Heart right ventricle (tissue), 16 donors: ENCODE measurements at regions not wholly inside any gene's neighbourhood (a gene's known extent, or its start where the extent isn't known, plus 50 kb on each side); places are given as distances from the start of the nearest gene placed in this dataset.
"Not testable (repeated sequence)": the region's sequence is repeated elsewhere in the genome, so short reads cannot be mapped to it uniquely, and the experiment has no call there.

ENCODE experiments used
- ATAC-seq, 8 donors: fragments of 200-7000 bp; cut with Tn5 transposase; one replicate each; pipeline ENCODE4 v1.9.1; 2020; ENCODE audit warnings: mild to moderate bottlenecking in 8 of 8, moderate library complexity in 8 of 8, moderate number of reproducible peaks in 1 of 8
- DNase-seq, 2 donors: peaks; one replicate each; pipeline ENCODE4 v3.0.0-alpha.2; 2020
- H3K27ac ChIP-seq, 10 donors: fragments of 200-600 bp; sonication (generic) in 2 of 10; one replicate each; pipeline versions ENCODE4 v1.5.0 to v1.8.0; 2020 to 2022; ENCODE audit warnings: mild to moderate bottlenecking in 3 of 10
- H3K27me3 ChIP-seq, 7 donors: fragments of 200-600 bp; one replicate each; pipeline ENCODE4 v1.8.0; 2021 to 2022; ENCODE audit warnings: mild to moderate bottlenecking in 2 of 7
- H3K36me3 ChIP-seq, 9 donors: fragments of 200-600 bp; sonication (generic) in 1 of 9; one replicate each; pipeline versions ENCODE4 v1.5.0 to v1.8.0; 2020 to 2022; ENCODE audit warnings: mild to moderate bottlenecking in 2 of 9
- H3K4me1 ChIP-seq, 9 donors: fragments of 200-600 bp; sonication (generic) in 1 of 9; one replicate each; pipeline versions ENCODE4 v1.5.0 to v1.8.0; 2020 to 2022; ENCODE audit warnings: mild to moderate bottlenecking in 4 of 9
- H3K4me3 ChIP-seq, 10 donors: fragments of 200-600 bp; sonication (generic) in 2 of 10; one replicate each; pipeline versions ENCODE4 v1.5.0 to v1.8.0; 2020 to 2022; ENCODE audit warnings: mild to moderate bottlenecking in 7 of 10, moderate library complexity in 2 of 10
- H3K9me3 ChIP-seq, 11 donors: fragments of 200-600 bp in 10 of 11; sonication (generic) in 2 of 11; one replicate each; pipeline versions ENCODE4 v1.5.0 to v1.8.0; 2013 to 2022; ENCODE audit warnings: mild to moderate bottlenecking in 2 of 11, control low read depth in 1 of 11, moderate library complexity in 1 of 11
- CTCF ChIP-seq, 9 donors: fragments of 200-600 bp; sonication (generic) in 2 of 9; IDR thresholded peaks; one replicate each; pipeline versions ENCODE4 v1.5.0 to v1.8.0; 2021 to 2022; ENCODE audit warnings: antibody characterized with exemption in 9 of 9, mild to moderate bottlenecking in 5 of 9, moderate library complexity in 1 of 9
- WGBS, 2 donors: extraction: QIAGEN DNeasy Blood & Tissue Kit; methylation state at CpG; one replicate each; pipeline ENCODE4 v1.1.7; 2013; ENCODE audit warnings: inconsistent platforms in 1 of 2; 5-methylcytosine and 5-hydroxymethylcytosine counted together
- intact Hi-C, 10 donors: fragments of 100-400 bp; cut with DNase I; formaldehyde crosslinking; loops; one replicate each; pipeline versions ENCODE4 v1.11.1 to v1.14.2; 2022
- donor health status: Arrhythmogenic right ventricular cardiomyopathy.
- donor health status: ischemic (EF 13 %, LVEDD 7.1; RV severe dilation, severe dysfunction).
- donor health status: healthy with polysubstance abuse.
- donor health status: DM: no; HTN: yes; CAD: no.
- donor health status: DM: no; HTN: no; CAD: no.
- donor health status: ischemic (EF 25% LVEDD 6.9; RV normal size, moderate dysfunction).
- donor health status: ischemic (EF 25% LVEDD 5.7; RV mildly dilated, moderate dysfunction).
- donor health status: healthy.
- donor health status: DM: yes; HTN: yes; CAD: no.
- donor health status: Ischemic cardiomyopathy.
- donor health status: ischemic (EF 35%, LVEDD 5.7; RV mildly dilated, moderate dysfunction).
- donor health status: nonischemic (EF 11% LVEDD 7.7; RV severe dilation, severe dysfunction).
- donor health status: DM: yes; HTN: yes; CAD: no.
- donor health status: PGD.
- donor health status: ischemic (EF 29% LVEDD 5.4; RV normal size, mild dysfunction).
- donor health status: nonischemic (EF 23%, LVEDD 6.1; RV moderate dilation, normal function).

DNA sequence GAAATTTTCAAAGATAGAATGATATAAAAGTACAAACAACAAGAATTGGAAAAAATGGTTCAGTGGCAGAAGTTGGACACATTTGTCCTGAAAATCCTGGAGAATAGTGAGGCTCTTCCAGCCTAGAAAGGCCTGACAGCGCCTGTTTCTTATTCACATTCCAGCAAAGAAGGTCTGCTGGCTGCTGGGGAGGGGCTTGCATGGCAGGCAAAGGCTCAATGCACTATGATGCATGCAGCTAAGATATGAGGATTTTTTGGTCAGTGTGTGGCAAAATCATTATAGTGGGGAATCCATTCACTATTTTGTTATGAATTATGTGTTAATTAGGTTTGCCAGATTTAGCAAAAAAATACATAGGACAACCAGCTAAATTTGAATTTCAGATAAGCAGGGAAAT lies 243.9 kb upstream of the SLC30A5 start:
- Histone ChIP-seq H3K4me3 (no peak overlapping the region), H3K36me3 (no peaks in the 10 kb centered on the region), H3K27ac (no peak overlapping the region), H3K27me3 (no peaks in the 10 kb centered on the region), H3K4me1 (peaks cover 0 to 19% (median 4%) of the 10 kb centered on the region in 9 donors), H3K9me3 (peaks cover 0 to 8% (median 0%) of the 10 kb centered on the region in 11 donors)
- no peak for TF ChIP-seq CTCF (IDR thresholded peaks at IDR 0.05)
- no peak for ATAC-seq
- WGBS, 2 donors = 90 to 91% methylated on average over 1 of the region's 1 CpG
- intact Hi-C loops = no loop called here
- no peak for DNase-seq

GRCh38 chr5:68861099-68861498 lies 232.7 kb upstream of the SLC30A5 start:
- DNase-seq = no peak
- Histone ChIP-seq H3K27me3 (peaks cover 0 to 3% (median 0%) of the 10 kb centered on the region in 7 donors), H3K9me3 (peaks cover 0 to 22% (median 2%) of the 10 kb centered on the region in 11 donors), H3K27ac (no peak overlapping the region), H3K36me3 (no peaks in the 10 kb centered on the region), H3K4me1 (no peaks in the 10 kb centered on the region), H3K4me3 (no peak overlapping the region)
- no peak for ATAC-seq
- no peak for TF ChIP-seq CTCF (IDR thresholded peaks at IDR 0.05)
- intact Hi-C loops = no loop called here

DNA sequence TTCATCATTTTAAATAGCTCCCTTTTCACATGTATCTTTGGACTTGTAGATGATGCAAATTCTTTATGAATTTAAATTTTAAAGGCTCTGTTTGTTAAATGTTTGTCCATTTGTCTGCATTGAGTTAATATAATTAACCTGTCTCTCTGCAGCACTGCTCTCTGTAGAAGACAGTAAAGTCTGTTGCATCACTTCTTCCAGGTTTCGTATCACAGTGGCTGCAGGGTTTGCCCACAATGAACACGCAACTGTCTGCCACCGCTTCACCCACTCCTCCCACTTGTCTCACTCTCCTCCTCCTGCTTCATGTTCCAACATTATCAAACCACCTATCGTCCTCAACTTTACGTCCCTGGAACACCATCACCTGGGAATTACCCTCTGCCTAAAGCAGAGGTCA lies 231.3 kb upstream of the SLC30A5 start:
- H3K36me3 ChIP-seq = no peaks in the 10 kb centered on the region
- intact Hi-C loops = no loop called here
- H3K4me1 ChIP-seq = no peaks in the 10 kb centered on the region
- ATAC-seq = no peak
- no peak overlapping the region for H3K4me3 ChIP-seq
- WGBS, 2 donors = 91 to 94% methylated on average over 5 of the region's 5 CpGs
- no peak overlapping the region for H3K27ac ChIP-seq
- peaks cover 0 to 3% (median 0%) of the 10 kb centered on the region in 7 donors for H3K27me3 ChIP-seq
- no peak for DNase-seq
- TF ChIP-seq CTCF (IDR thresholded peaks at IDR 0.05) = no peak
- H3K9me3 ChIP-seq = peaks cover 0 to 21% (median 2%) of the 10 kb centered on the region in 11 donors

DNA sequence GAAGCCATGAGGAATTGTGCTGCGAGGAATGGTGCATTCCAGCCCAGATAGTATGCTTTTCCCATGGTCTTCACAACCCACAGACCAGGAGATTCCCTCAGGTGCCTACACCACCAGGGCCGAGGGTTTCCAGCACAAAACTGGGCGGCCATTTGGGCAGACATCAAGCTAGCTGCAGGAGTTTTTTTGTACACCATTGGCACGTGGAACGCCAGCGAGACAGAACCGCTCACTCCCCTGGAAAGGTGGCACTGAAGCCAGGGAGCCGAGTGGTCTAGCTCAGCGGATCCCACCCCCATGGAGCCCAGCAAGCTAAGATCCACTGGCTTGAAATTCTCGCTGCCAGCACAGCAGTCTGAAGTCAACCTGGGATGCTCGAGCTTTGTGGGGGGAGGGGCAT lies 228.6 kb upstream of the SLC30A5 start:
- H3K27ac ChIP-seq, H3K27me3 ChIP-seq, H3K36me3 ChIP-seq, DNase-seq, H3K4me3 ChIP-seq, intact Hi-C loops, H3K4me1 ChIP-seq, ATAC-seq: not testable (repeated sequence)
- H3K9me3 ChIP-seq = peaks cover 0 to 18% (median 2%) of the 10 kb centered on the region in 11 donors
- 88 to 90% methylated on average over 11 of the region's 11 CpGs for WGBS, 2 donors

GRCh38 chr5:68872088-68872839 lies 221.6 kb upstream of the SLC30A5 start:
- Histone ChIP-seq H3K27me3 (no peaks in the 10 kb centered on the region), H3K27ac (no peak overlapping the region), H3K4me1 (no peaks in the 10 kb centered on the region), H3K36me3 (no peaks in the 10 kb centered on the region), H3K9me3 (no peaks in the 10 kb centered on the region), H3K4me3 (no peak overlapping the region)
- DNase-seq = no peak
- intact Hi-C loops = no loop called here
- WGBS, 2 donors = 71 to 73% methylated on average over 6 of the region's 6 CpGs
- no peak for ATAC-seq
- no peak for TF ChIP-seq CTCF (IDR thresholded peaks at IDR 0.05)
